GM18868 (cell line): ENCODE measurements at regions not wholly inside any gene's neighbourhood (a gene's known extent, or its start where the extent isn't known, plus 50 kb on each side); places are given as distances from the start of the nearest gene placed in this dataset.
A peak's percentile ranks its signal among the peaks of the same experiment; 100 is the strongest.

Source experiments
- ATAC-seq: cut with Tn5 transposase; IDR thresholded peaks from one replicate; pipeline ENCODE4 v1.9.1; 2021; ENCODE audit warnings: mild to moderate bottlenecking, moderate library complexity; ENCODE audit not compliant: unreplicated experiment

- ATAC-seq: no peak
These were observed 78.5 kb upstream of the CLCN4 start for GRCh38 chrX:10078266-10078665.

DNA sequence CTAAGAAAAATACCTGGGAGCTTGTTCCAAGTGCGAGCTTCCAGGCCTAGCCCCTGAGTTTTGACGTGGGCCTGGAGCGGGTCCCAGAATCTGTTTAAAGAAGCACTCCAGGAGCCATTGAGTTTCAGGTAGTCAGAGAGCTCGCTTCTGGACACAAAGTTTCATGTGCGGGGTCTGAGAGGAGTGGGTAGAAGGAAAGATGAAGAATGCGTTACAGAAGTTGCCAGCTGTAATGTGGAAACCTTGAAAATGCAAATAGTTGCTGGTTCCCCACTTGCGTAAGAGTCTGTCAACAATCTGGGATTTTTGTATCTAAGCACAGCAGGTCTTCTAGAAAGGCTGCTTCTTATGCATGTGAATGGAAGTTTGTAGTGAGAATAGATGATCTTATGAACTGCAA is 77.5 kb upstream of the CLCN4 start:
- no peak for ATAC-seq

GRCh38 chrX:10083809-10084208 is 73.0 kb upstream of the CLCN4 start:
- no peak for ATAC-seq

DNA sequence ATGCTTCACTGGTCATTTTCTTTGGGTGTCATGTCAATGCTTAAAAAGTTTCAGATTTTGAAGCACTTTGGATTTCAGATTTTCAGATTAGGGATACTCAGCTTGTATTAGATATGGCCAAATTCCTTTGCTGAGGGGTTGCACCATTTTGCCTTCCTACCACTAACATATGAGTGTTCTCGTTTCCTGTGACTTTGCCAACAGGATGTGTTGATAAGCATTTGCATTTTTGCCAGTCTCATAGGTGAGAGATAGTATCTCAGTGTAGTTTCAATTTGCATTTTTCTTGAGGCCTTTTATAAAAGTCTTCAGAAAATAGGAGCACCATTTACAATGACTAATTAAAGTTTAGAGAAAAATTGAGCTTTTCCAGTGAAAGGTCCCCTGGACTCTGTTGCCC is 71.6 kb upstream of the CLCN4 start:
- peak; percentile 33 for ATAC-seq

GRCh38 chrX:10086676-10087075 is 70.1 kb upstream of the CLCN4 start:
- ATAC-seq: no peak

- no peak for ATAC-seq
These were observed 69.4 kb upstream of the CLCN4 start for GRCh38 chrX:10087391-10087790.

DNA sequence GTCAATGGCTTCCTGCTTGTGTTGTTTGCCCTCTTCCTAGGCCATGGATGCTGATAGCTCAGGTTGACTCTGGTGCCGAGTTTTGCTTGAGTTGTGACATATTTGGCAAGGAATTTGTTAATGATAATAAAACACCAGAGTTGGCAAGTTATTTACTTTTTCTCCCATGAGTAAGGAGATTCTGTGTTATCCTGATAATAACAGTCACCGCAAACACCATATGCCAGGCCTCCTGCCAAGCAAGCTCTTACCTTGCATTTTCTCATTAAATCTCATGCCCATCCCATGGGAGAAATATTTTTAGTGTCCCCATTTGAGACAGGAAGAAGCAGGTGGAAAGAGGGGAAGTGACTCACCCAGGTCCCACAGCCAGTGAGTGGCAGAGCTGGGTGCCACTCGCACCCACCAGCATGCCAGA is 67.4 kb upstream of the CLCN4 start:
- no peak for ATAC-seq

GRCh38 chrX:10090319-10090718 is 66.5 kb upstream of the CLCN4 start:
- no peak for ATAC-seq

DNA sequence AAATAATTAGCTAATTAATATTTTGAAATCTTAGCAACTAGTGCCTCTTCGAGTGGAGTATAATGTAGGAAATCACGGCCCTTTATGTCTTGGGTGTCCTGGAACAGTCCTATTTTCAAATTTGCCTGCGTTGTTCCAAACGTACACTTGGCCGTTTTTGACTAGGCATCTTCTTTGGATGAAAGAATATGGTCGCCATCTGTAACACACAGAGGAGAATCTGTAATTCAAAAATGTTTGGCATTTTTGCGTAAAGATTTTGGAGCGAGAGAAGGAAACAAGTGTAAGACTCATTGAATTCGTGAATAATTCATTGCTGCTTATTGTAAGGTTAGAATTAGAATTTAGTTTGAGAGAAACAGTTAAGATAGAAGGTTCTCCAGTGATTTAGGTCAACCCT is 61.5 kb upstream of the CLCN4 start:
- no peak for ATAC-seq

DNA sequence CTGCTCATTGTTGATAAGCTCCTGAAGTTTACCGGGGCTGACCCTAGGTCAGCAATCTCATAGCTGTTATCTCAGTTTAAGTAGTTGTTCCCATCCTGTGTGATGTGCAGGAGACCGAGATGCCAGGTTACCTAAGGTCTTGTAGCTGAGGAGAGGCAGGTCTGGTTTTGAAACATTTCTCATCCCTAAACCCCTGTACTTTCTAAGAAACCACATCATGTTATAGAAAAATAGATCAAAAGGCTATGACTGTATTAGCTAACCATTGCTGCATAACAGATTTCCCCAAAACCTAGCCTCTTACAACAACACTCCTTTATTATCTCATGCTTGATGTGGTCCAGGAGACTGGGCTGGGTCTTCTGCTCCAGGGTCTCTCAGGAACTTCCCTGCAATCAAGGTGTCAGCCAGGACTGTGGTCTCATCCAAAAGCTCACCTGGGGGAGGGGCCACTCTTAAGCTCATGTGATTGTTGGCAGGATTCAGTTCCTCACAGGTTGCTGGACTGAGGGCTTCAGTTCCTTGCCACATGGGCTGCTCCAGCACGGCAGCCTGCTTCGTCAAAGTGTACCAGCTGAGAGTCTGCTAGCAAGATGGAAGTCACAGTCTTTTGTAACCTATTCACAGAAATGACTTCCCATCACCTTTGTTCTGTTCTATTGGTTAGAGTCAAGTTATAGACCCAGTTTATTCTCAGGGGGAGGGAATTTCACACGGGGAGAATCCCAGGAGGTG is 60.9 kb upstream of the CLCN4 start:
- no peak for ATAC-seq

GRCh38 chrX:10098270-10098713 is 58.5 kb upstream of the CLCN4 start:
- peak; percentile 78 for ATAC-seq

GRCh38 chrX:10099411-10099810 is 57.4 kb upstream of the CLCN4 start:
- no peak for ATAC-seq

DNA sequence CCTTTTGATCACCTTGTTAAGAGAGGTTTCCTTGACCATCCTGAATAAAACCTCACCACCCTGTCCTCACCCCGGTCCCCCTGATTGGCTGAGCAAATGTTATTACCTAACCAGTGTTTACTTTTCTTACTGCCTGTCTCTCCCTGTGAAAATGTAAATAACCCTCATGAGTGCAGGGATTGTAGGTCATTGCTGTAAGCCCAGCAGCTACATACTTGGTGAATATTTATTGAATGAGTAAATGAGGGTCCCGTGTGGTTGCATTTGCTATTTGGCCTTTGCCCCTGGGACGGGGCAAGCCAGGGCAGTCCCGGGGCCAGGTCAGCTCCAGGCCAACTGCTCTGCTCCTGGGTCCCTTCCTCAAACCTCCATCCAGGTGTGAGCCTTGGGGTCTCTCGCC is 55.5 kb upstream of the CLCN4 start:
- no peak for ATAC-seq

- ATAC-seq: no peak
These were observed 54.6 kb upstream of the CLCN4 start for GRCh38 chrX:10102046-10102704.

DNA sequence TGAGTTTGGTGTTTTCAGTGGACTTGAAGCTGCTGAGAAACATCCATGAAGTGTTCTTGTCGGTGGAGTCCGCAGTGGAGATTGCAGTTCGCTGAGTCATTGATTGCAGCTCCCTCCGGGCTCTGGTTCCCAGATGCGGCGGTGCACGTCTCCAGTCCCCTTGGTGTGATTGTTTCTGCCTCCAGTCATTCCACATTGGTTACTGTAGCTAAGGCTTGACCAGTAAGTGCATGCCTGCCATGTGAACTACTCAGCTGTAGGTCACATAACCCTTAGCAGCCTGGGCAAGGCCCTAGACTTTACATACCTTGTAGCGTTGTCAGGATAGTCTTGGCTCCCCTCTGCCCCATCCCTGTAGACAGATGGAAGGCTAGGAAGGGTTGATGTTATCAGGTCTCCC is 53.8 kb upstream of the CLCN4 start:
- ATAC-seq: no peak

DNA sequence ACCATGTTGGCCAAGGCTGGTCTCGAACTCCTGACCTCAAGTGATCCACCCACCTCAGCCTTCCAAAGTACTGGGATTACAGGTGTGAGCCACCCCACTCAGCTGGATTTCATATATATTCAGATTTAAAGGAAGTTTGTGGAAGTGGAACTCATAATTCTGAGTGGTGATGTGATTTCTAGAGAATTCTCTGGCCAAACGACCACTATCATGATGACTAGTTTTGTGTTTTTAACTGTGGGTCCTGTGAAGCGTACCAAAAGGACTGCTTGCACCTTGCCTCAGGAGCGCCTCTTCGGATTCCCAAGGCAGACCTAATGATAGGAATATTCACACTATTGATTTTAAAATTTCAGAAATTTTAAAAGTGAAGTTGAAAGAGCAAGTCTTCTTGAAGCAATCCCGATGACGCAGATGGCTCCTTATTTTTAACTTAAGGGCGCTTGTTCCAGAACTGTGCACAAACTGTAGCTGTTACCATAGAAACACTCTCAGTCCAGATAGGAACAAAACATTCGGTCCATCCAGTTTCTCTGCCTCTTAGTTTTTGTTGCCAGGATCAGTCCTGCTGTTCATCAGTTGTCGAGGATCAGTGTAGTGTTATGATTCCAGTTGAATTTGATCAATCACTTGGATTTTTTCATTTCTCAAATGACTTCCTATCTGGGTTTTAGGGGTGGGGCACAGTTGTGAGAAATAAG is 51.7 kb upstream of the CLCN4 start:
- peak; percentile 56 for ATAC-seq

DNA sequence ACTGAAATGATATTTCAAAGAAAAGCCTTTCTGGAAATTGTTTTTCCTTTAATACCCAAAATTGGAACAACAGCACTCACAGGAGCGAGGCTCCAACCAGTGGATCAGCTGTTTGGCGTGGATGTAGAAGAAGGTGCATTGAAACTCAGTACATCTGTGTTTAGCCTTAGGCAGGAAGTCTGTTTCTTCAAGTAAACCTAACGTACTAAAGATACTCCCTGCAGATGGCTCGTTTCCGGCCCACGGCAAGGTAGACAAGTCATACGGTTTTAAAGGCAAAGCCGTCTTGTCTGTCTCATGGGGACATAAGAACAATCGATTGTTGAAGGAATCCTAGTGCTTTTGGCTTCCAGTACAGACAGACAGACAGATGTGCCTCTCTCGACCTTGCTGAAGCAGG is 50.0 kb upstream of the CLCN4 start:
- ATAC-seq: peak; percentile 64
